Smooth muscle cell (in vitro differentiated cells): ENCODE measurements at regions not wholly inside any gene's neighbourhood (a gene's known extent, or its start where the extent isn't known, plus 50 kb on each side); places are given as distances from the start of the nearest gene placed in this dataset.
"Not testable (repeated sequence)": the region's sequence is repeated elsewhere in the genome, so short reads cannot be mapped to it uniquely, and the experiment has no call there.

ENCODE experiments used
- DNase-seq: peaks from one replicate; lab custom pipeline; 2025; ENCODE audit not compliant: unreplicated experiment; lab: John Stamatoyannopoulos, UW
- H2AFZ ChIP-seq: fragments of 200-600 bp; sonication (generic); 2 replicates; pipeline ENCODE4 v1.6.0; 2016; ENCODE audit warnings: antibody characterized with exemption, low read depth, mild to moderate bottlenecking
- H3F3A ChIP-seq: fragments of 200-600 bp; sonication (generic); 2 replicates; pipeline ENCODE4 v1.6.0; 2017; ENCODE audit warnings: antibody characterized with exemption, low read depth
- H3K27ac ChIP-seq: fragments of 200-600 bp; sonication (generic); 2 replicates; pipeline ENCODE4 v1.5.1; 2016; ENCODE audit warnings: low read depth, mild to moderate bottlenecking
- H3K27me3 ChIP-seq: fragments of 200-600 bp; sonication (generic); 2 replicates; pipeline ENCODE4 v1.6.1; 2016; ENCODE audit warnings: low read depth, mild to moderate bottlenecking
- H3K36me3 ChIP-seq: fragments of 200-600 bp; sonication (generic); 2 replicates; pipeline ENCODE4 v1.5.1; 2016; ENCODE audit warnings: low read depth
- H3K4me1 ChIP-seq: fragments of 200-600 bp; sonication (generic); 2 replicates; pipeline ENCODE4 v1.5.1; 2016; ENCODE audit warnings: low read depth
- H3K4me2 ChIP-seq: fragments of 200-600 bp; sonication (generic); 2 replicates; pipeline ENCODE4 v1.6.0; 2016; ENCODE audit warnings: mild to moderate bottlenecking
- H3K4me3 ChIP-seq: fragments of 200-600 bp; sonication (generic); 2 replicates; pipeline ENCODE4 v1.5.1; 2016; ENCODE audit warnings: mild to moderate bottlenecking
- H3K79me2 ChIP-seq: fragments of 200-600 bp; sonication (generic); 2 replicates; pipeline ENCODE4 v1.6.0; 2016; ENCODE audit warnings: low read depth, mild to moderate bottlenecking
- H3K9ac ChIP-seq: fragments of 200-600 bp; sonication (generic); 2 replicates; pipeline ENCODE4 v1.6.0; 2016; ENCODE audit warnings: low read depth
- H3K9me3 ChIP-seq: fragments of 200-600 bp; sonication (generic); replicated peaks from 2 replicates; pipeline ENCODE4 v1.5.1; 2016; ENCODE audit warnings: low read depth
- H4K20me1 ChIP-seq: fragments of 200-600 bp; sonication (generic); 2 replicates; pipeline ENCODE4 v1.6.0; 2016; ENCODE audit warnings: low read depth
- CTCF ChIP-seq: fragments of 200-600 bp; sonication (generic); IDR thresholded peaks from 2 replicates; pipeline ENCODE4 v1.5.1; 2017; ENCODE audit warnings: borderline replicate concordance, mild to moderate bottlenecking, antibody characterized with exemption; ENCODE audit not compliant: insufficient read depth, poor library complexity, severe bottlenecking
- WGBS: methylation state at CpG from one replicate; pipeline ENCODE4 v1.1.7; 2016; ENCODE audit warnings: low lambda C conversion rate; 5-methylcytosine and 5-hydroxymethylcytosine counted together

- TF ChIP-seq CTCF: no peak
- no peaks in the 10 kb centered on the region for H3K4me1 ChIP-seq
- H3K27ac ChIP-seq: no peak overlapping the region
- no peak overlapping the region for H3K4me3 ChIP-seq
- H3K9ac ChIP-seq: no peak overlapping the region
- H3F3A ChIP-seq: no peaks in the 10 kb centered on the region
- no peaks in the 10 kb centered on the region for H3K79me2 ChIP-seq
- H4K20me1 ChIP-seq: no peaks in the 10 kb centered on the region
- DNase-seq: no peak
- no peaks in the 10 kb centered on the region for H3K36me3 ChIP-seq
- H2AFZ ChIP-seq: no peak overlapping the region
- H3K27me3 ChIP-seq: no peaks in the 10 kb centered on the region
- no peaks in the 10 kb centered on the region for H3K9me3 ChIP-seq
- WGBS: 93% methylated on average over 3 of the region's 3 CpGs
- H3K4me2 ChIP-seq: no peak overlapping the region
Observed at GRCh38 chr18:1036926-1037325, 132.3 kb downstream of the ADCYAP1 start.

- no peak for TF ChIP-seq CTCF
- DNase-seq: no peak
Observed at GRCh38 chr18:1037776-1038175, 133.1 kb downstream of the ADCYAP1 start.

GRCh38 chr18:1039421-1039820 is 134.8 kb downstream of the ADCYAP1 start:
- 96% methylated on average over 7 of the region's 7 CpGs for WGBS
- no peak overlapping the region for H3K9ac ChIP-seq
- H3F3A ChIP-seq: no peaks in the 10 kb centered on the region
- no peak for TF ChIP-seq CTCF
- no peak overlapping the region for H2AFZ ChIP-seq
- DNase-seq: no peak
- H3K4me1 ChIP-seq: no peaks in the 10 kb centered on the region
- H3K27ac ChIP-seq: no peak overlapping the region
- no peaks in the 10 kb centered on the region for H3K9me3 ChIP-seq
- H4K20me1 ChIP-seq: no peaks in the 10 kb centered on the region
- no peaks in the 10 kb centered on the region for H3K27me3 ChIP-seq
- H3K36me3 ChIP-seq: no peaks in the 10 kb centered on the region
- H3K4me2 ChIP-seq: no peak overlapping the region
- H3K4me3 ChIP-seq: no peak overlapping the region
- no peaks in the 10 kb centered on the region for H3K79me2 ChIP-seq

More at GRCh38 chr18:1037776-1038175, 133.1 kb downstream of the ADCYAP1 start:
- Histone ChIP-seq H3K36me3 (no peaks in the 10 kb centered on the region), H3K9ac (no peak overlapping the region), H3K4me2 (no peak overlapping the region), H3K27me3 (no peaks in the 10 kb centered on the region), H3K4me3 (no peak overlapping the region), H4K20me1 (no peaks in the 10 kb centered on the region), H3K4me1 (no peaks in the 10 kb centered on the region), H3K27ac (no peak overlapping the region), H3F3A (no peaks in the 10 kb centered on the region), H3K79me2 (no peaks in the 10 kb centered on the region), H2AFZ (no peak overlapping the region), H3K9me3 (no peaks in the 10 kb centered on the region)
- WGBS: 88% methylated on average over 2 of the region's 2 CpGs

- H3K27me3 ChIP-seq, DNase-seq, H3F3A ChIP-seq, H3K27ac ChIP-seq, H2AFZ ChIP-seq, H3K9ac ChIP-seq, H3K79me2 ChIP-seq, H4K20me1 ChIP-seq, H3K36me3 ChIP-seq, H3K9me3 ChIP-seq, H3K4me3 ChIP-seq, H3K4me2 ChIP-seq: not testable (repeated sequence)
- peaks cover 15% of the 10 kb centered on the region for H3K4me1 ChIP-seq
- WGBS: 85% methylated on average over 2 of the region's 2 CpGs
Observed at GRCh38 chr18:1043039-1043438, 138.4 kb downstream of the ADCYAP1 start.
